HepG2 (cell line): ENCODE measurements at regions not wholly inside any gene's neighbourhood (a gene's known extent, or its start where the extent isn't known, plus 50 kb on each side); places are given as distances from the start of the nearest gene placed in this dataset.

Experiments used
- ATAC-seq: fragments of 200-7000 bp; cut with Tn5 transposase; 3 replicates; pipeline ENCODE4 v1.9.1; 2020; ENCODE audit warnings: mild to moderate bottlenecking, moderate library complexity
- BruUV-seq: library from RNA; stranded (reverse); fragments of 400-500 nt; replicated peaks from 2 replicates; lab custom pipeline; 2021; lab: Mats Ljungman, UMichigan
- CTCF ChIA-PET: fragments of 300-600 bp; formaldehyde crosslinking; extraction: SDS; loops from one replicate; lab custom pipeline; 2021; ENCODE audit warnings: low total read pairs, inconsistent platforms, low intra/inter-chr PET ratio; lab: Yijun Ruan, JAX
- POLR2A ChIA-PET: fragments of 350-600 bp; sonication (Branson Sonifier 250); formaldehyde crosslinking; loops from one replicate; lab custom pipeline; 2020; ENCODE audit warnings: antibody characterized with exemption, inconsistent platforms; lab: Yijun Ruan, JAX
- DNase-seq: peaks from one replicate; pipeline ENCODE4 v3.0.0-alpha.2; 2015; ENCODE audit warnings: low spot score
- FAIRE-seq: peaks from 3 replicates; lab custom pipeline; 2011; peaks lifted over from hg19 to GRCh38; lab: Jason Lieb, UNC
- H2AFZ ChIP-seq: one replicate; pipeline ENCODE4 v1.6.1; 2011; ENCODE audit warnings: low read length, inconsistent platforms
- H3K27ac ChIP-seq: fragments of 300-600 bp; 3 replicates; pipeline ENCODE4 v1.8.0; 2011; ENCODE audit warnings: mixed run types, mild to moderate bottlenecking, mixed read lengths, low read length, inconsistent platforms; ENCODE audit not compliant: insufficient read depth; ENCODE audit errors: extremely low read length
- H3K27me3 ChIP-seq, 2 experiments: fragments of 200-600 bp in 1 of 2; 2 replicates in 1 of 2; 3 replicates in 1 of 2; pipeline versions ENCODE4 v1.6.0 to v1.8.0; 2011; ENCODE audit warnings: low read length in 2 of 2, mild to moderate bottlenecking in 2 of 2, moderate library complexity in 2 of 2, inconsistent platforms in 1 of 2; ENCODE audit not compliant: insufficient read depth in 2 of 2, control insufficient read depth in 1 of 2
- H3K36me3 ChIP-seq, 2 experiments: fragments of 200-600 bp in 1 of 2; replicated peaks in 1 of 2; 2 replicates in 1 of 2; 3 replicates in 1 of 2; pipeline versions ENCODE4 v1.5.1 to v1.8.0; 2011; ENCODE audit warnings: low read length in 2 of 2, inconsistent platforms in 1 of 2; ENCODE audit not compliant: insufficient read depth in 2 of 2, control insufficient read depth in 1 of 2
- H3K4me1 ChIP-seq: 2 replicates; pipeline ENCODE4 v1.5.1; 2012; ENCODE audit warnings: low read length, inconsistent platforms; ENCODE audit not compliant: insufficient read depth
- H3K4me2 ChIP-seq: 2 replicates; pipeline ENCODE4 v1.6.0; 2011; ENCODE audit warnings: low read depth, low read length, inconsistent platforms
- H3K4me3 ChIP-seq, 3 experiments: fragments of 200-600 bp in 1 of 3; sonication (generic), shearing (Covaris generic) in 1 of 3; replicated peaks in 1 of 3; 2 replicates each; pipeline ENCODE4 v1.5.1; 2011 to 2016; ENCODE audit warnings: low read length in 3 of 3, inconsistent platforms in 2 of 3, low read depth in 2 of 3, mild to moderate bottlenecking in 2 of 3, control low read depth in 1 of 3, mixed read lengths in 1 of 3; ENCODE audit not compliant: insufficient read depth in 1 of 3
- H3K79me2 ChIP-seq: one replicate; pipeline ENCODE4 v1.6.1; 2011; ENCODE audit warnings: low read length, inconsistent platforms; ENCODE audit not compliant: insufficient read depth
- H3K9ac ChIP-seq: 2 replicates; pipeline ENCODE4 v1.6.0; 2011; ENCODE audit warnings: mild to moderate bottlenecking, low read depth, low read length, inconsistent platforms; ENCODE audit not compliant: insufficient read depth
- H3K9me3 ChIP-seq: 2 replicates; pipeline ENCODE4 v1.5.1; 2012; ENCODE audit warnings: mild to moderate bottlenecking, low read length
- H4K20me1 ChIP-seq: 2 replicates; pipeline ENCODE4 v1.6.0; 2011; ENCODE audit warnings: inconsistent platforms, mild to moderate bottlenecking, low read length, moderate library complexity; ENCODE audit not compliant: insufficient read depth
- IRF9 ChIP-seq: sonication (generic); formaldehyde crosslinking; IDR thresholded peaks from 2 replicates; pipeline ENCODE4 v1.8.0; 2022; ENCODE audit warnings: missing genetic modification reagents, mild to moderate bottlenecking, borderline replicate concordance
- NR0B2 ChIP-seq: sonication (generic); formaldehyde crosslinking; IDR thresholded peaks from 2 replicates; pipeline ENCODE4 v1.4.0; 2020; ENCODE audit warnings: mild to moderate bottlenecking, missing genetic modification reagents
- SP140L ChIP-seq: sonication (generic); formaldehyde crosslinking; IDR thresholded peaks from 2 replicates; pipeline ENCODE4 v1.4.0; 2020; ENCODE audit warnings: missing genetic modification reagents, borderline replicate concordance
- XRCC5 ChIP-seq: fragments of 200-400 bp; formaldehyde crosslinking; optimal IDR thresholded peaks from 2 replicates; pipeline ENCODE3; 2017; ENCODE audit warnings: mild to moderate bottlenecking, low read length
- ZNF335 ChIP-seq: sonication (generic); formaldehyde crosslinking; IDR thresholded peaks from 2 replicates; pipeline ENCODE4 v1.4.0; 2020; ENCODE audit warnings: missing genetic modification reagents
- ZNF567 ChIP-seq: sonication (generic); formaldehyde crosslinking; IDR thresholded peaks from 2 replicates; pipeline ENCODE4 v1.8.1; 2023; ENCODE audit warnings: mild to moderate bottlenecking, missing genetic modification reagents, borderline replicate concordance
- ZSCAN20 ChIP-seq: sonication (generic); formaldehyde crosslinking; IDR thresholded peaks from 2 replicates; pipeline ENCODE4 v1.4.0; 2020; ENCODE audit warnings: missing genetic modification reagents, mild to moderate bottlenecking, borderline replicate concordance
- WGBS: methylation state at CpG from one replicate; pipeline ENCODE4 v1.1.6; 2017; ENCODE audit warnings: low lambda C conversion rate; 5-methylcytosine and 5-hydroxymethylcytosine counted together
- in situ Hi-C: cut with HindIII; loops from 2 replicates; pipeline ENCODE4 v1.10.0; 2017; ENCODE audit warnings: low pct_unique_long_range_greater_than_20kb; ENCODE audit not compliant: extremely low pct_ligation_motif_present
- intact Hi-C: fragments of 100-400 bp; cut with micrococcal nuclease; formaldehyde crosslinking; loops from one replicate; pipeline ENCODE4 v1.10.0; 2022; ENCODE audit not compliant: unreplicated experiment

- Histone ChIP-seq H3K36me3 (no peaks in the 10 kb centered on the region), H3K4me3 (no peak overlapping the region), H3K9me3 (peaks cover 19% of the 10 kb centered on the region), H3K4me1 (no peaks in the 10 kb centered on the region), H4K20me1 (no peaks in the 10 kb centered on the region), H3K79me2 (no peaks in the 10 kb centered on the region), H3K27me3 (no peaks in the 10 kb centered on the region), H3K4me2 (no peak overlapping the region), H3K9ac (no peak overlapping the region), H2AFZ (no peak overlapping the region), H3K27ac (no peak overlapping the region)
- 0% methylated on average over 1 of the region's 1 CpG for WGBS
- no peak for TF ChIP-seq ZSCAN20 (CRISPR knock-in tag)
- no peak for TF ChIP-seq NR0B2
- no peak for TF ChIP-seq SP140L (CRISPR knock-in tag)
- no peak for TF ChIP-seq ZNF567
- no peak for TF ChIP-seq ZNF335 (CRISPR knock-in tag)
- TF ChIP-seq XRCC5: no peak
- TF ChIP-seq IRF9 (CRISPR knock-in tag): no peak
- intact Hi-C loops: no loop called here
- in situ Hi-C loops: no loop called here
- no peak for FAIRE-seq
- no peak for ATAC-seq
- no peak for DNase-seq
- POLR2A ChIA-PET: no interaction called here
- CTCF ChIA-PET: no interaction called here
- BruUV-seq: no TSS peak
Measured at GRCh38 chr1:5232537-5232936, 578.1 kb downstream of the AJAP1 start.
